ENCODE measurements at regions not wholly inside any gene's neighbourhood (a gene's known extent, or its start where the extent isn't known, plus 50 kb on each side); places are given as distances from the start of the nearest gene placed in this dataset.

GRCh38 chr10:27599546-27599945 is 95.4 kb downstream of the RAB18 start:
- DNase-seq, result no peak

GRCh38 chr10:27600930-27601329 is 96.8 kb downstream of the RAB18 start:
- no peak for DNase-seq

- no peak for DNase-seq
Measured at GRCh38 chr10:27601503-27601902, 97.4 kb downstream of the RAB18 start.

- DNase-seq, result no peak
Measured at GRCh38 chr10:27601946-27602538, 97.9 kb downstream of the RAB18 start.

GRCh38 chr10:27603104-27603503 is 99.0 kb downstream of the RAB18 start:
- DNase-seq, result no peak

- no peak for DNase-seq
Measured at GRCh38 chr10:27605318-27605717, 101.2 kb downstream of the RAB18 start.

- no peak for DNase-seq
Measured at GRCh38 chr10:27607591-27607990, 103.5 kb downstream of the RAB18 start.

- no peak for DNase-seq
Measured at GRCh38 chr10:27611236-27611635, 107.1 kb downstream of the RAB18 start.

- peak; percentile 36 for DNase-seq
Measured at GRCh38 chr10:27611744-27612550, 107.8 kb downstream of the RAB18 start.

GRCh38 chr10:27612551-27613035 is 108.5 kb downstream of the RAB18 start:
- DNase-seq, result no peak

GRCh38 chr10:27614776-27615175 is 110.7 kb downstream of the RAB18 start:
- no peak for DNase-seq

GRCh38 chr10:27618036-27618615 is 114.0 kb downstream of the RAB18 start:
- no peak for DNase-seq

- no peak for DNase-seq
Measured at GRCh38 chr10:27618906-27619305, 114.8 kb downstream of the RAB18 start.

GRCh38 chr10:27619329-27619728 is 115.2 kb downstream of the RAB18 start:
- DNase-seq, result no peak

GRCh38 chr10:27620430-27621397 is 116.6 kb downstream of the RAB18 start:
- no peak for DNase-seq

- DNase-seq, result no peak
Measured at GRCh38 chr10:27621461-27621860, 117.4 kb downstream of the RAB18 start.

GRCh38 chr10:27622596-27622995 is 118.5 kb downstream of the RAB18 start:
- DNase-seq, result no peak
